HEK293 (cell line): ENCODE measurements at regions not wholly inside any gene's neighbourhood (a gene's known extent, or its start where the extent isn't known, plus 50 kb on each side); places are given as distances from the start of the nearest gene placed in this dataset.

ENCODE experiments used
- CTCF ChIA-PET: fragments of 350-600 bp; formaldehyde crosslinking; extraction: SDS; loops from one replicate; lab custom pipeline; 2021; ENCODE audit warnings: antibody characterized with exemption; lab: Yijun Ruan, JAX
- POLR2A ChIA-PET: fragments of 300-600 bp; formaldehyde crosslinking; extraction: SDS; loops from one replicate; lab custom pipeline; 2020; ENCODE audit warnings: antibody characterized with exemption, inconsistent platforms; lab: Yijun Ruan, JAX
- H3K27ac ChIP-seq: fragments of 200-500 bp; sonication (Bioruptor generic); 2 replicates; pipeline ENCODE4 v1.5.1; 2014; ENCODE audit warnings: low read depth, low read length, control low read depth, inconsistent platforms; ENCODE audit errors: extremely low read depth
- H3K36me3 ChIP-seq, 2 experiments: fragments of 200-500 bp in 1 of 2; sonication (Bioruptor generic) in 1 of 2; 1 replicate in 1 of 2; 2 replicates in 1 of 2; pipeline ENCODE4 v1.5.1; 2014 to 2017; ENCODE audit warnings: inconsistent platforms in 2 of 2, low read length in 2 of 2; ENCODE audit not compliant: control insufficient read depth in 2 of 2, insufficient read depth in 1 of 2
- H3K4me1 ChIP-seq: fragments of 200-500 bp; sonication (Bioruptor generic); 2 replicates; pipeline ENCODE4 v1.5.1; 2014; ENCODE audit warnings: mild to moderate bottlenecking, low read length, inconsistent platforms; ENCODE audit not compliant: control insufficient read depth, insufficient read depth
- H3K4me3 ChIP-seq: 2 replicates; pipeline ENCODE4 v1.5.1; 2011; ENCODE audit warnings: low read depth, mild to moderate bottlenecking, control low read depth, low read length, moderate library complexity
- H3K9me3 ChIP-seq: fragments of 200-500 bp; sonication (Bioruptor generic); 2 replicates; pipeline ENCODE4 v1.5.1; 2014; ENCODE audit warnings: low read depth, low read length, inconsistent platforms; ENCODE audit not compliant: control insufficient read depth, insufficient read depth
- AEBP2 ChIP-seq: fragments of 450-650 bp; formaldehyde crosslinking; IDR thresholded peaks from 2 replicates; pipeline ENCODE4 v1.5.1; 2016; ENCODE audit warnings: missing biosample characterization, missing genetic modification characterization, borderline replicate concordance
- HOXD13 ChIP-seq: sonication (generic); formaldehyde crosslinking; IDR thresholded peaks from 2 replicates; pipeline ENCODE4 v1.8.0; 2022; ENCODE audit warnings: missing genetic modification reagents, borderline replicate concordance
- PRDM10 ChIP-seq: fragments of 450-650 bp; formaldehyde crosslinking; IDR thresholded peaks from 2 replicates; pipeline ENCODE4 v1.5.1; 2016; ENCODE audit warnings: missing biosample characterization, missing genetic modification characterization
- REST ChIP-seq: fragments of 450-650 bp; formaldehyde crosslinking; IDR thresholded peaks from 2 replicates; pipeline ENCODE4 v1.5.1; 2016; ENCODE audit warnings: missing biosample characterization, missing genetic modification characterization
- YY1 ChIP-seq: fragments of 450-650 bp; formaldehyde crosslinking; IDR thresholded peaks from 2 replicates; pipeline ENCODE4 v1.5.1; 2018; ENCODE audit warnings: missing biosample characterization, missing genetic modification characterization
- ZBTB1 ChIP-seq: fragments of 450-650 bp; formaldehyde crosslinking; IDR thresholded peaks from 2 replicates; pipeline ENCODE4 v1.5.1; 2016; ENCODE audit warnings: missing biosample characterization, missing genetic modification characterization
- ZFP69B ChIP-seq: fragments of 450-650 bp; formaldehyde crosslinking; IDR thresholded peaks from 2 replicates; pipeline ENCODE4 v1.5.1; 2016; ENCODE audit warnings: missing biosample characterization, missing genetic modification characterization
- ZNF10 ChIP-seq: fragments of 450-650 bp; formaldehyde crosslinking; IDR thresholded peaks from 2 replicates; pipeline ENCODE4 v1.5.1; 2017; ENCODE audit warnings: missing biosample characterization, missing genetic modification characterization
- ZNF114 ChIP-seq: fragments of 450-650 bp; formaldehyde crosslinking; IDR thresholded peaks from 2 replicates; pipeline ENCODE4 v1.5.0; 2017; ENCODE audit warnings: missing biosample characterization, missing genetic modification characterization
- ZNF133 ChIP-seq: fragments of 450-650 bp; formaldehyde crosslinking; IDR thresholded peaks from 2 replicates; pipeline ENCODE4 v1.5.1; 2016; ENCODE audit warnings: missing biosample characterization, missing genetic modification characterization
- ZNF157 ChIP-seq: fragments of 450-650 bp; formaldehyde crosslinking; IDR thresholded peaks from 2 replicates; pipeline ENCODE4 v1.5.1; 2016; ENCODE audit warnings: missing biosample characterization, missing genetic modification characterization
- ZNF2 ChIP-seq: fragments of 450-650 bp; formaldehyde crosslinking; IDR thresholded peaks from 2 replicates; pipeline ENCODE4 v1.5.1; 2016; ENCODE audit warnings: missing biosample characterization, missing genetic modification characterization
- ZNF266 ChIP-seq: fragments of 450-650 bp; formaldehyde crosslinking; IDR thresholded peaks from 2 replicates; pipeline ENCODE4 v1.5.1; 2016; ENCODE audit warnings: missing biosample characterization, missing genetic modification characterization, low read depth
- ZNF510 ChIP-seq: fragments of 450-650 bp; formaldehyde crosslinking; IDR thresholded peaks from 2 replicates; pipeline ENCODE4 v1.5.1; 2018; ENCODE audit warnings: mild to moderate bottlenecking, missing genetic modification characterization, missing biosample characterization; ENCODE audit not compliant: insufficient replicate concordance
- ZNF558 ChIP-seq: fragments of 450-650 bp; formaldehyde crosslinking; IDR thresholded peaks from 2 replicates; pipeline ENCODE4 v1.5.1; 2016; ENCODE audit warnings: missing biosample characterization, missing genetic modification characterization
- ZNF585B ChIP-seq: fragments of 450-650 bp; formaldehyde crosslinking; IDR thresholded peaks from 2 replicates; pipeline ENCODE4 v1.5.1; 2016; ENCODE audit warnings: missing biosample characterization, missing genetic modification characterization
- ZNF768 ChIP-seq: fragments of 450-650 bp; formaldehyde crosslinking; IDR thresholded peaks from 2 replicates; pipeline ENCODE4 v1.5.1; 2018; ENCODE audit warnings: missing biosample characterization, mild to moderate bottlenecking, missing genetic modification characterization
- ZSCAN30 ChIP-seq: fragments of 450-650 bp; IDR thresholded peaks from 2 replicates; pipeline ENCODE4 v1.5.1; 2018; ENCODE audit warnings: missing biosample characterization, mild to moderate bottlenecking, missing genetic modification characterization, moderate library complexity

- ChIA-PET POLR2A (no interaction called here), CTCF (no interaction called here)
- no peak overlapping the region for H3K4me3 ChIP-seq
These were observed 349.5 kb downstream of the GRIN2B start for GRCh38 chr12:13631873-13632272.

More at GRCh38 chr12:13631873-13632272, 349.5 kb downstream of the GRIN2B start:
- no peaks in the 10 kb centered on the region for H3K4me1 ChIP-seq
- no peaks in the 10 kb centered on the region for H3K9me3 ChIP-seq
- H3K36me3 ChIP-seq, result no peaks in the 10 kb centered on the region
- TF ChIP-seq PRDM10 (tag by site-specific recombination), result no peak
- TF ChIP-seq AEBP2 (tag by site-specific recombination), result no peak
- TF ChIP-seq ZNF510 (tag by site-specific recombination), result no peak
- TF ChIP-seq ZNF558 (tag by site-specific recombination), result no peak
- TF ChIP-seq HOXD13 (CRISPR knock-in tag), result no peak
- no peak for TF ChIP-seq ZNF133
- no peak for TF ChIP-seq ZNF10 (tag by site-specific recombination)
- no peak for TF ChIP-seq ZNF585B (tag by site-specific recombination)
- TF ChIP-seq ZBTB1 (tag by site-specific recombination), result no peak
- no peak for TF ChIP-seq ZNF768 (tag by site-specific recombination)
- TF ChIP-seq ZNF2 (tag by site-specific recombination), result no peak
- no peak for TF ChIP-seq ZSCAN30 (tag by site-specific recombination)
- TF ChIP-seq YY1 (tag by site-specific recombination), result no peak
- TF ChIP-seq ZNF266 (tag by site-specific recombination), result no peak
- TF ChIP-seq ZNF114, result no peak
- TF ChIP-seq ZFP69B (tag by site-specific recombination), result no peak
- TF ChIP-seq REST, result no peak
- TF ChIP-seq ZNF157 (tag by site-specific recombination), result no peak
- no peak overlapping the region for H3K27ac ChIP-seq
